ENCODE measurements at regions not wholly inside any gene's neighbourhood (a gene's known extent, or its start where the extent isn't known, plus 50 kb on each side); places are given as distances from the start of the nearest gene placed in this dataset.
"Not testable (repeated sequence)": the region's sequence is repeated elsewhere in the genome, so short reads cannot be mapped to it uniquely, and the experiment has no call there.

GRCh38 chr4:14348506-14348905 lies 653.8 kb upstream of the CPEB2 start:
- Histone ChIP-seq H3K27me3 (ENCODE audit: control insufficient read depth, low read length) (no peaks in the 10 kb centered on the region), H3K9me2 (replicated peaks; ENCODE audit: control insufficient read depth, low read length) (no peaks in the 10 kb centered on the region), H3K79me2 (ENCODE audit: control insufficient read depth, low read length) (no peaks in the 10 kb centered on the region), H3K4me2 (ENCODE audit: low read length) (no peak overlapping the region), H4K20me1 (ENCODE audit: control insufficient read depth, insufficient read depth, low read depth, low read length) (no peaks in the 10 kb centered on the region), H3K9me3 (ENCODE audit: control insufficient read depth, insufficient read depth, low read length) (no peaks in the 10 kb centered on the region), H3F3A (ENCODE audit: control insufficient read depth, insufficient read depth) (no peaks in the 10 kb centered on the region), H3K4me3 (ENCODE audit: low read length) (no peak overlapping the region), H3K4me1 (ENCODE audit: control insufficient read depth, low read length) (no peaks in the 10 kb centered on the region), H3K36me3 (ENCODE audit: control insufficient read depth, low read length) (no peaks in the 10 kb centered on the region), H3K27ac (ENCODE audit: low read depth, low read length) (no peak overlapping the region)
- no peak for TF ChIP-seq EZH2phosphoT487 (IDR thresholded peaks at IDR 0.05; ENCODE audit: borderline replicate concordance, low read length)

- H3K9me2 ChIP-seq (replicated peaks; ENCODE audit: control insufficient read depth, low read length); H3K9me3 ChIP-seq (ENCODE audit: control insufficient read depth, insufficient read depth, low read length); H3K79me2 ChIP-seq (ENCODE audit: control insufficient read depth, low read length); H3K4me1 ChIP-seq (ENCODE audit: control insufficient read depth, low read length); H3K27ac ChIP-seq (ENCODE audit: low read depth, low read length); H3F3A ChIP-seq (ENCODE audit: control insufficient read depth, insufficient read depth); H3K27me3 ChIP-seq (ENCODE audit: control insufficient read depth, low read length); H3K4me3 ChIP-seq (ENCODE audit: low read length); H3K36me3 ChIP-seq (ENCODE audit: control insufficient read depth, low read length); H3K4me2 ChIP-seq (ENCODE audit: low read length); H4K20me1 ChIP-seq (ENCODE audit: control insufficient read depth, insufficient read depth, low read depth, low read length): not testable (repeated sequence)
Observed at GRCh38 chr4:14358544-14359160, 643.6 kb upstream of the CPEB2 start.

GRCh38 chr4:14359991-14360390 lies 642.3 kb upstream of the CPEB2 start:
- no peak for TF ChIP-seq EZH2phosphoT487 (IDR thresholded peaks at IDR 0.05; ENCODE audit: borderline replicate concordance, low read length)
- no peak for TF ChIP-seq CTCF (IDR thresholded peaks at IDR 0.05; ENCODE audit: low read depth, low read length, poor library complexity, severe bottlenecking)
- Histone ChIP-seq H3K27ac (ENCODE audit: low read depth, low read length) (no peak overlapping the region), H3K4me1 (ENCODE audit: control insufficient read depth, low read length) (no peaks in the 10 kb centered on the region), H3F3A (ENCODE audit: control insufficient read depth, insufficient read depth) (no peaks in the 10 kb centered on the region), H3K4me3 (ENCODE audit: low read length) (no peak overlapping the region), H3K36me3 (ENCODE audit: control insufficient read depth, low read length) (no peaks in the 10 kb centered on the region), H3K27me3 (ENCODE audit: control insufficient read depth, low read length) (no peaks in the 10 kb centered on the region), H3K9me3 (ENCODE audit: control insufficient read depth, insufficient read depth, low read length) (no peaks in the 10 kb centered on the region), H3K9me2 (replicated peaks; ENCODE audit: control insufficient read depth, low read length) (no peaks in the 10 kb centered on the region), H4K20me1 (ENCODE audit: control insufficient read depth, insufficient read depth, low read depth, low read length) (no peaks in the 10 kb centered on the region), H3K4me2 (ENCODE audit: low read length) (no peak overlapping the region), H3K79me2 (ENCODE audit: control insufficient read depth, low read length) (no peaks in the 10 kb centered on the region)

- no peaks in the 10 kb centered on the region for H4K20me1 ChIP-seq (ENCODE audit: control insufficient read depth, insufficient read depth, low read depth, low read length)
- no peaks in the 10 kb centered on the region for H3K79me2 ChIP-seq (ENCODE audit: control insufficient read depth, low read length)
- no peaks in the 10 kb centered on the region for H3K36me3 ChIP-seq (ENCODE audit: control insufficient read depth, low read length)
- H3K9me2 ChIP-seq (replicated peaks; ENCODE audit: control insufficient read depth, low read length), result no peaks in the 10 kb centered on the region
- no peak overlapping the region for H3K4me3 ChIP-seq (ENCODE audit: low read length)
- H3K27ac ChIP-seq (ENCODE audit: low read depth, low read length), result no peak overlapping the region
- H3K9me3 ChIP-seq (ENCODE audit: control insufficient read depth, insufficient read depth, low read length), result no peaks in the 10 kb centered on the region
- H3K27me3 ChIP-seq (ENCODE audit: control insufficient read depth, low read length), result no peaks in the 10 kb centered on the region
- TF ChIP-seq EZH2phosphoT487 (IDR thresholded peaks at IDR 0.05; ENCODE audit: borderline replicate concordance, low read length) (no peak), CTCF (IDR thresholded peaks at IDR 0.05; ENCODE audit: low read depth, low read length, poor library complexity, severe bottlenecking) (no peak)
- no peaks in the 10 kb centered on the region for H3K4me1 ChIP-seq (ENCODE audit: control insufficient read depth, low read length)
- H3K4me2 ChIP-seq (ENCODE audit: low read length), result no peak overlapping the region
- no peaks in the 10 kb centered on the region for H3F3A ChIP-seq (ENCODE audit: control insufficient read depth, insufficient read depth)
Observed at GRCh38 chr4:14361084-14361483, 641.2 kb upstream of the CPEB2 start.

Measured in DOHH2 (cell line).